ENCODE measurements at regions not wholly inside any gene's neighbourhood (a gene's known extent, or its start where the extent isn't known, plus 50 kb on each side); places are given as distances from the start of the nearest gene placed in this dataset.

DNA sequence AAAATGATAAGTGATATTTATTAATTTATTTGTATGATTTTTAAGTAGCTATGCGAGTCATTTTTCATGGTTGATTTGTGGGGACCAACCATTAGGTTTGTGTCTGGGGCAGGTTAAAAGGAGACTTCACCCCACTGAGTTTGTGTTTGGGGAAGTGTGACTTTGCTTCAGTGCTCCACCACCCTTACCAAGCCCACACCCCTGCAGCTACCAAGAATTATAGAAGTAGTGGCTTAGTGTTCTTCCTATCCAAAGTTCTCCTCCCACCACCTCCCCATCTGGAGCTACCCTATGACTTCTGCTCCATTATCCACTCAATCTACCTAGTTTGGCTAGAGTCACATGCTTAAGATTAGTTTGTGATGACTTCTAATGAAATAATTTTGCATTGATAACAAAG lies 182.1 kb upstream of the ZEB2 start:
- POLR2A ChIA-PET (ENCODE audit: low non-redundant PET): no interaction called here
- CTCF ChIA-PET: no interaction called here
- no peak overlapping the region for H3K27ac ChIP-seq
- DNase-seq (ENCODE audit: low spot score): no peak
- TF ChIP-seq, protein P1, sequence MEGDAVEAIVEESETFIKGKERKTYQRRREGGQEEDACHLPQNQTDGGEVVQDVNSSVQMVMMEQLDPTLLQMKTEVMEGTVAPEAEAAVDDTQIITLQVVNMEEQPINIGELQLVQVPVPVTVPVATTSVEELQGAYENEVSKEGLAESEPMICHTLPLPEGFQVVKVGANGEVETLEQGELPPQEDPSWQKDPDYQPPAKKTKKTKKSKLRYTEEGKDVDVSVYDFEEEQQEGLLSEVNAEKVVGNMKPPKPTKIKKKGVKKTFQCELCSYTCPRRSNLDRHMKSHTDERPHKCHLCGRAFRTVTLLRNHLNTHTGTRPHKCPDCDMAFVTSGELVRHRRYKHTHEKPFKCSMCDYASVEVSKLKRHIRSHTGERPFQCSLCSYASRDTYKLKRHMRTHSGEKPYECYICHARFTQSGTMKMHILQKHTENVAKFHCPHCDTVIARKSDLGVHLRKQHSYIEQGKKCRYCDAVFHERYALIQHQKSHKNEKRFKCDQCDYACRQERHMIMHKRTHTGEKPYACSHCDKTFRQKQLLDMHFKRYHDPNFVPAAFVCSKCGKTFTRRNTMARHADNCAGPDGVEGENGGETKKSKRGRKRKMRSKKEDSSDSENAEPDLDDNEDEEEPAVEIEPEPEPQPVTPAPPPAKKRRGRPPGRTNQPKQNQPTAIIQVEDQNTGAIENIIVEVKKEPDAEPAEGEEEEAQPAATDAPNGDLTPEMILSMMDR (conservative IDR thresholded peaks at IDR 0.05; ENCODE audit: low read depth): no peak

DNA sequence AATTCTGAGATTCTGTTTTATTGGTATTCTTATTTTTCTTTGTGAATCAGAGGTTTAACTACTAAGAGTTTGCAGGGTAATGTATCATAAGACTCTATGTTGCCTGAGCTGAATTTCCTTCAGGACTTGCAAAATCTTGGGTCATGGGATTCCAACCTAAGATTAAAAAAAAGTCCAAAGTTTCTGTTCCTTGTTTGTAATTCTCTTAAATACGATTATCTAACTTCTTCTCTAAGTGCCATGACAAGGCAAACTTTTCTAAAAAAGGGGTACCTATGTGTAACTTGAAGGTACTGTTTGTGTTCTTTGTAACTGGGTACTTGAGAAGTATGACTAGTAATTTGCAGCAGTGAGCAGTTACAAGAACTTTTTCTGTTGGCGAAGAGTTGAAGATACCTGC lies 181.3 kb upstream of the ZEB2 start:
- CTCF ChIA-PET: interaction anchor here (0.8 kb wide), 1 partner anchor 10 kb away, joined by 3 read pairs; no protein-coding TSS in a partner anchor
- TF ChIP-seq, protein P1 (conservative IDR thresholded peaks at IDR 0.05; ENCODE audit: low read depth): no peak
- POLR2A ChIA-PET (ENCODE audit: low non-redundant PET): no interaction called here
- no peak overlapping the region for H3K27ac ChIP-seq
- no peak for DNase-seq (ENCODE audit: low spot score)

DNA sequence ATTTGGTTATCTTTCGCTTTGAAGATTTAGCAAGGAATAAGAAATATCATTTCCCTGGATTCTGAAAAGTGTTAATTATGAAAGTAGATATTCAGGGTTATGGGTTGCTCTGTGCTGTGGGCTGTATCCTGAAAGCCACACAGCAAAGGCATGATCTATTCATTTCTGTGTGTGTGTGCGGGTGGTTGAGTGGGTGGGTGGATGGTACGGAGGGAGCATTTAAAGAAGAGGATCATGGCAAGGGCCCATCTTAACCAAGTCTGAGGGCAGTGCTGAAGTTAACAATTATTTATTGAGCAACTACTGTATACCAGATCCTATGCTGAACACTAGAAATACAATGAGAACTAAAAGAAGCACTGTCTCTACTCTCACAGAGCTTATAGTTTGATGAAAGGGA lies 178.2 kb upstream of the ZEB2 start:
- ChIA-PET POLR2A (ENCODE audit: low non-redundant PET) (no interaction called here), CTCF (no interaction called here)
- H3K27ac ChIP-seq: no peak overlapping the region
- TF ChIP-seq, protein P1 (conservative IDR thresholded peaks at IDR 0.05; ENCODE audit: low read depth): no peak
- no peak for DNase-seq (ENCODE audit: low spot score)

DNA sequence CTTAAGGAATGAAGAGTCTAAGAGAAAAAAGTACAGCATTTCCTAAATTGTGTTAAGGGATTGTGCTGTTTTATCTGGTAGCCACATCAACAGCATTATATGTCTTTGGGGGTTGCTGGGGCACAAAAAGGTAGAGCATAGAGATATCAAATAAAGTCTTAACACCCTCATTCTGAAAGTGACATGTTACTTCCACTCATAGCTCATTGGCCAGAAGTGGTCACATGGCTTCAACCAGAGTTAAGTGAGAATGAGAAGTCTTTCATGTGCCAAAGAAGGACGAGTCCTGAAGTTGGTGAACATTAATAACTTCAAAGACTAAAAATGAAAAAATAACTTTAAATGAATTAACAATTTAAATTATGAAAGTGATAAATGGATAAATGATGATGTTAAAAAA lies 175.7 kb upstream of the ZEB2 start:
- no peak for DNase-seq (ENCODE audit: low spot score)
- POLR2A ChIA-PET (ENCODE audit: low non-redundant PET): no interaction called here
- no peak overlapping the region for H3K27ac ChIP-seq
- TF ChIP-seq, protein P1 (conservative IDR thresholded peaks at IDR 0.05; ENCODE audit: low read depth): no peak
- CTCF ChIA-PET: no interaction called here

DNA sequence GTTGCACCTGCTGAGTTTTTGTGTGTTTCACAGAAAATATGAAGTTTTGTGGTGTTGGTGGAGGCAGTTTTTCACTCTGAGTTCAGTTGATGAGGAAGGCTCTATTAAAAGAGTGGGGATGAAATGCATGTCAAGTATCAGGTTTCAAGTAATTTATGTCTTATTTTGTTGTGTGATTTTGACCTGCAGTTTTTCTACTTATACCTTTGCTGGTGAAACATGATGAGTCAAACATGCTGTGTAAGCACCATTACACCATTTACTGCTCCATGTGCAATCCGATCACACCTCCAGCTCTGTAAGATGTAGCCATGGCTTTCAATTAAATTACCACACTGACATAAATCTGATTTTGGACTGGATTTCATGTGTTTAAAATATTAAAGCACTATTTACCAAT lies 174.5 kb upstream of the ZEB2 start:
- DNase-seq (ENCODE audit: low spot score): peak; percentile 37
- CTCF ChIA-PET: no interaction called here
- POLR2A ChIA-PET (ENCODE audit: low non-redundant PET): no interaction called here
- TF ChIP-seq, protein P1 (conservative IDR thresholded peaks at IDR 0.05; ENCODE audit: low read depth): no peak
- no peak overlapping the region for H3K27ac ChIP-seq

DNA sequence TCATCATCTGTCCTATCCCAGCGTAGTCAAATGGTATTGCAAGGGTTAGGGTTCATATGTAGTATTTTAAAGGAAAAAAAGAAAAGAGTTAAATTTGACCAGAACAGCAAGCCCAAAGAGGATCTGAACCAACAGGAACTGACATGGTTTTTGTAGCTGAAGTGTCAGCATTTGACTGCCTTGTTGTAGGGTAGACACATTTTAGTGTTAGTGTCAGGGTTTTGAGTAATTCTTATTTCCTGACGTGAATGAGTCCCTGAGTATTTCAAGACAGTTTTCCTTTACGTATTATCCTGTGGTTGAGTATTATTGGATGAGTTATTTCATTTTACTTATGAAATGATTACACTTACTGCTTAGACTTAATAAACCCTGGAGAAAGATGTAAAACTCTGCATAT lies 173.3 kb upstream of the ZEB2 start:
- ChIA-PET POLR2A (ENCODE audit: low non-redundant PET) (no interaction called here), CTCF (no interaction called here)
- TF ChIP-seq, protein P1 (conservative IDR thresholded peaks at IDR 0.05; ENCODE audit: low read depth): no peak
- DNase-seq (ENCODE audit: low spot score): no peak
- no peak overlapping the region for H3K27ac ChIP-seq

DNA sequence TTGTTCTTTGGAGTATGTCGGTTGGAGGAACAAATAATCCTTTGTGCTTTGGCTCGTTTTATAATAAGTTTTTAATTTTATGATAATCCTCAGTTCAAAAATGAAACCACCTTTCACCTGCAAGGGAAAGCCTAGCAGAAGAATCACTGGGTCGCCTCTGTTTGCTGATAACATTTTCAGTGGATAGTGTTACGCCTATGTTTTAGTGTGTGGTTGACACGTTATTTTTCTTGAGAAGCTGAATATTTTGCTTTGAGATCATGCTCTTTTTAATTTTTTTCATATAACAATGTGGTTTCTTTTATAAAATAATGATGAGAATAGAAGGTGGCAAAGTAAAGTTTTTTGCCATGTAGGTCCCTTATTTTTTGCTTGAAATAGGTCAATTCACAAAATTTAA lies 172.7 kb upstream of the ZEB2 start:
- H3K27ac ChIP-seq: no peak overlapping the region
- DNase-seq (ENCODE audit: low spot score): no peak
- ChIA-PET POLR2A (ENCODE audit: low non-redundant PET) (no interaction called here), CTCF (no interaction called here)
- TF ChIP-seq, protein P1 (conservative IDR thresholded peaks at IDR 0.05; ENCODE audit: low read depth): no peak
